GM21390 (cell line): ENCODE measurements at regions not wholly inside any gene's neighbourhood (a gene's known extent, or its start where the extent isn't known, plus 50 kb on each side); places are given as distances from the start of the nearest gene placed in this dataset.

Experiments
- ATAC-seq: cut with Tn5 transposase; IDR thresholded peaks from one replicate; pipeline ENCODE4 v1.9.1; 2021; ENCODE audit not compliant: unreplicated experiment

- ATAC-seq: no peak
Measured at GRCh38 chr3:71857956-71858355, 73.0 kb upstream of the PROK2 start.

- no peak for ATAC-seq
Measured at GRCh38 chr3:71854706-71855105, 69.8 kb upstream of the PROK2 start.

GRCh38 chr3:71854096-71854495, 69.1 kb upstream of the PROK2 start:
- ATAC-seq: no peak

DNA sequence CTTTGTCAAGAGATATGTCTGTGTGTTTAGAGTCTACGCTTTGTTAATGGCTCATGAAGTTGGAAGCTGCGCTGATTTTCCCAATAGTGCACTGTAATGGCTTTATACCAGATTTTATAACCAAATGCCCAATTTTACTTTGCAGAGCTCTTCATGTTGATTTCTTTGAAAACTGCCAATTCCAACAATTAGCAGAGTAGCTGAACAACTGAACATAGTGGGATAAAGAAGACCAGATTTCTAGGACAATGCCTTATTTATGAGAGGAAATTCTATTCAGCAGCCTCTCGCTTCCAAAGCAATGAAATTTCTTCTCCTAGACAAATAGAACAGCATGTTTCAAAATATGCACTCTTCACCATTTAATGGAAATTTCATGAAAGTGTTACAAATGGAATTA, 66.9 kb upstream of the PROK2 start:
- ATAC-seq: no peak

- ATAC-seq: no peak
Measured at GRCh38 chr3:71850654-71851053, 65.7 kb upstream of the PROK2 start.

DNA sequence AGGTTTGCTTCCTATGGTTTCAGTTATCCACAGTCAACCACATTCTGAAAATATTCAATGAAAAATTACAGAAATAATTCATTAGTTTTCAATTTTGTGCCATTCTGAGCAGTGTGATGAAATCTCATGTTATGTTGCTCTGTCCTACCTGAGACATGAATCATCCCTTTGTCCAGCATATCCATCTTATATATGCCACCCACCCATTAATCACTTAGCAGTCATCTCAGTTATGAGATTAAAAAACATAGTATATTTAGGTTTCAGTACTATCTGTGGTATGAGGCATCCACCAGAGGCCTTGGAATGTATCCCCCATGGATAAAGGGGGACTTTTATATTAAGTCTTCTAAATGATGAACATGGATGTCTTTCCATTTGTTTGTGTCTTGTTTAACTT, 64.7 kb upstream of the PROK2 start:
- ATAC-seq: no peak

GRCh38 chr3:71847794-71848193, 62.8 kb upstream of the PROK2 start:
- ATAC-seq: no peak

DNA sequence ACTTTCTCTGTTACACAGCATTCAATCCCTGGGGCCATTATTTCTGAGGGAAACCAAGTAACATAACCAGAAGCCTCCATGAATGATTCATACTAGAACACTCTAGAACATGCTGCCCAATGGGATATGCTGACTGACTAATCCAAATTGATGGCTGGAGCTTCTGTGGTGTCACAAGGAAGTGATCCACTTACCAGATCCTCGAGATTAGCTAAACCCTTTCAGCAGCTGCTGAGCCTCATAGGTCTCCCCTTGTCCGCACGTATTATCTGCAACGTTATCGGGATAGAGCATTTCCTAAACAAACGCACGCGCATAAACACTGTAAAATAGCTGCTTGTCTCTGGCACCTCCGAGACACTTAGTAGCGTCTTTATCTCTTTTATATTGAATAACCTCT, 61.2 kb upstream of the PROK2 start:
- no peak for ATAC-seq

- ATAC-seq: no peak
Measured at GRCh38 chr3:71843071-71843470, 58.1 kb upstream of the PROK2 start.

- ATAC-seq: no peak
Measured at GRCh38 chr3:71838406-71838805, 53.5 kb upstream of the PROK2 start.
